HG02938 (cell line): ENCODE measurements at regions not wholly inside any gene's neighbourhood (a gene's known extent, or its start where the extent isn't known, plus 50 kb on each side); places are given as distances from the start of the nearest gene placed in this dataset.
A peak's percentile ranks its signal among the peaks of the same experiment; 100 is the strongest.
"Not testable (repeated sequence)": the region's sequence is repeated elsewhere in the genome, so short reads cannot be mapped to it uniquely, and the experiment has no call there.

Experiments used
- ATAC-seq: cut with Tn5 transposase; IDR thresholded peaks from one replicate; pipeline ENCODE4 v1.9.1; 2021; ENCODE audit warnings: mild to moderate bottlenecking, moderate library complexity; ENCODE audit not compliant: unreplicated experiment

DNA sequence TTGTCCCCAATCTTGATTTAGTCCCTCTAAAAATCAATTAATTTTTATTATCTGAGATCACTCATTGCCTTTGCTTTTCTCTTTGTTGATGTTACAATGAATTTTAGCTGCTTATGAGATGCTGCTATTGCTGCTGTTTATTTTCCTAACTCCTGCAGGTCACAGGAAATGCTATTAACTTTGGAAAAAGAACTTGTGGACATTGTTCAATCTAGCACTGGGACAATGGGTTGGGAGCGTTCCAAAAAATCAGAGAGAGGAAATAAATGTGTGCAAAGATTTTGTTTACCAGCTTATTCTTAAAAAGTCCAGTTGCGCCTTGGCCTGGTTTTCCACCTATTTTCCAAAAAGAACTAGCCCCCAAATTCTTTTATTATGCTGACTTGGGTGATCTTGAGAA, 268.3 kb downstream of the PTH2R start:
- ATAC-seq = no peak

DNA sequence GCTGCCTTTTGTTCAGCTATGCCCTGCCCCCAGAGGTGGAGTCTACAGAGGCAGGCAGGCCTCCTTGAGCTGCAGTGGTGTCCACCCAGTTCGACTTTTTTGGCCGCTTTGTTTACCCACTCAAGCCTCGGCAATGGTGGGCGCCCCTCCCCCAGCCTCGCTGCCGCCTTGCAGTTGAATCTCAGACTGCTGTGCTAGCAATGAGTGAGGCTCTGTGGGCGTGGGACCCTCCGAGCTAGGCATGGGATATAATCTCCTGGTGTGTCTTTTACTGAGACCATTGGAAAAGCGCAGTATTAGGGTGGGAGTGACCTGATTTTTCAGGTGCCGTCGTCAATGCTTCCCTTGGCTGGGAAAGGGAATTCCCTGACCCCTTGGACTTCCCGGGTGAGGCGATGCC, 279.3 kb downstream of the PTH2R start:
- ATAC-seq = not testable (repeated sequence)

DNA sequence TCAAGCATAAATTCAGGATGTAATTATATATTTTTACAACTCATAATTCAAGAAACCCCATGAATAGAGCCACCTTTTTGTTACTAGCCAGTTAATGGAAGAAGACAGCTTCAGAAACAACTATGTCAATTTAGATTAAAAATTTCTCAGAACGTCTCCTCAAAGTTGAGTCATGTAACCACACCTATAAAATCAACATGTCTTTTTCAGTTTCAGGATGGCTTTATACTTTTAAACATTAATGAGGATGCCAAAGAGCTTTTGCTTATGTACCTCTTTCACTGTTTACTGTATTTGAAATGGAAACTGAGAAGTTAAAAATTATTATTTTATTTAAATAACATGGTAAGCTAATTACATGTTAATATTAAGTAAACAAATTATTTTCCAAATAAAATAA, 280.1 kb downstream of the PTH2R start:
- ATAC-seq = peak; percentile 87

DNA sequence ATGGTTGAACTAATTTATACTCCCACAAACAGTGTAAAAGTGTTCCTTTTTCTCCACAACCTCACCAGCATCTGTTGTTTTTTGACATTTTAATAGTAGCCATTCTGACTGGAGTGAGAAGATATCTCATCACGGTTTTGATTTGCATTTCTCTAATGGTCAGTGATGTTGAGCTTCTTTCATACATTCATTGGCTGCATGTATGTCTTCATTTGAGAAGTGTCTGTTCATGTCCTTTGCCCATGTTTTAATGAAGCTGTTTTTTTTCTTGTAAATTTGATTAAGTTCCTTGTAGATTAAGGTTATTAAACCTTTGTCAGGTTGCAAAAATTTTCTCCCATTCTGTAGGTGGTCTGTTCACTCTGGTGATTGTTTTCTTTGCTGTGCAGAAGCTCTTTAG, 281.1 kb downstream of the PTH2R start:
- ATAC-seq = not testable (repeated sequence)

DNA sequence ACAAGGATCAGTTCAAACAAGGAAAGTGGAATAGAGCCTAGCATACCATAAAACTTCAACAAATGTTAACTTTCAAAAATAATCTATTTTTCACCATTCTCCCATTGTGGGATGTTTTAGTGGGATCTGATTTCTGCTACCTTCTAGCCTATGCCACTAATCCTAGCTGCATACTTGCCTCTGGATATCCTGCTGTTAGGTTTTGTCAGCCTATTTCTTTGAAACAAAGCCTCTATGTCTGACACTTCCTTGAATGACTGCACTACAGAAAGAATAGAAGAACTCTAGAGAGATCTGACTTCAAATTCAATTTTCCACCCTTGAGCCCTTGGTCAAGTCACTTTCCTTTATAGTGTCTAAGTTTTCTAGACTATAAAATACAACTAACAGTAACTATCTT, 291.5 kb downstream of the PTH2R start:
- no peak for ATAC-seq

DNA sequence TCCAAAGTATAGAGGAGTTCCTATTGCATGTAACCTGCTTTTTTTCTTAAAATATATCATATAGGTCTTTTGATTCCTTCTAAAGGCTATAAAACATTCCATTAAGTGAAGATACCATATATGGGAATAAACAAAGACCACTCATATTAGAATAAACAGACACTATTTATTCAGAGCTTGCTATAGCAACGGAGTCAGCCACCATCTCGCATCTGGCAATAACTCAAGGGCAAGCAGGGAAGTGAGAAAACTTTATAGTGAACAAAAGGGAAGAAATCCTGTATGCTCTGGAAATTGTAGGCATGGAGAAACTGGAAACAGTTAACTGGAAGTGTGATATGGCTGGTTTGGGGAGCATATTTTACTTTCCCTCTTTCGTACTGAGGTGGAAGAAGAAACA, 301.9 kb downstream of the PTH2R start:
- no peak for ATAC-seq

DNA sequence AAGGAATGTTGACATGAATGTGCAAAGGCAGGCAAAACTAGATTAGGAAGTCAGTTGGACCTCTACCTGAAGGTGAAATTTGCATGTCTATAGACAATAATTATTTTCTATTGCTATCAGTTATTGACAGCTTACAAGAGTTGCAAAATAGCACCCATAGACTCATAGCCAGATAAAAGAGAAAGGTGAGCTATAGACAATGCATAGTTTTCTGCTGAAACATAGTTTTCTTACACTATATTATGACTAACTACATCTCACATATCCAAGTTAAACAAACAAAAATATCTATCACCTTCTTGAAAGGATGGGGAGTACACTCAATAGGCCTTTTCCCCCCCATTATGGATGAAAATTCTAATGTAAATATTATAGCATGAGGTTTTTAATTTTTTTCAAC, 305.0 kb downstream of the PTH2R start:
- ATAC-seq = no peak

DNA sequence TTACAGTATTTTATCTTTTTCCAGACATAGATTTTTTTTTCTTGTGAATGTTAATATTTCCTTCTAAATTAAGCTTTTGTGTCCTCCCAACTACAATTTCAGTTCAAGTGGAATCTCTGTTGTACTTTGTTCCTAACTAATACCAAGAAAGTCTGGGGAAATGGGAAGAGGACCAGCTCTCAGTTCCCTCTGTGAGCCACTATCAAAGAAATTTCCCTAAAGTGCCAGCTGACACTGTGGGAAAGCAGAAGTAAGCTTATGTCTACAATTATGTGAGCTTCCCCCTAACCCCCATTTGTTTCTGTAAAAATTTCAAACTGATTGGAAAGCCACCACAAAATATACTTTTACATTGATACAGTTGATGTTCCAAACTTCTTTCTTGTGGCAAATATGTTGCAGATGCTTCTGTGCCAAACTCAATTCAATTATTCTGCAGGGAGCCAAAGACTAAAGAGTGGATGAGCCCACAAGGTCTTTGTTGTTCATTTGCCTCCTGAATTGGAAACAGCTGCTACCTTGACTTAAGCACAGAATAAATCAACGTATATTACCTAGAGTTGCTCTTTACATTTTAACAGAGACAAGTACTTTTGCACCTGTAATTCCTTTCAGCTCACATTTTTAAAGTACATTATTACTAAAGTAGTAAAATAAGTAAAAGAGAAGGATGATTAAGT, 306.6 kb downstream of the PTH2R start:
- ATAC-seq = no peak

DNA sequence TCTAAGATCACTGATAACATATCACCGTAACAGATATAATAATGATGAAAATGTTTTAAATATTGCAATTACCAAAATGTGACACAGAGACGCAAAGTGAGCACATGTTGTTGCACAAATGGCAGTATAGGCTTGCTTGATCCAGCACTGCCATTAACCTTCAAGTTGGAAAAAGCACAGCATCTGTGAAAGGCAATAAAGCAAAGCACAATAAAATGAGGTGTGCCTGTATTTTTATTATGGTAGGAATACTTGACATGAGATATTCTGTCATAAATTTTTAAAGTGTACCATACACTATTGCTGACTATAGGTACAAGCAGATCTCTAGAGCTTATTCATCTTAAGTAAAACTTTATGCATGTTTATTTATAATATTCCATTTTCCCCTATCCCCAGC, 312.2 kb downstream of the PTH2R start:
- no peak for ATAC-seq

DNA sequence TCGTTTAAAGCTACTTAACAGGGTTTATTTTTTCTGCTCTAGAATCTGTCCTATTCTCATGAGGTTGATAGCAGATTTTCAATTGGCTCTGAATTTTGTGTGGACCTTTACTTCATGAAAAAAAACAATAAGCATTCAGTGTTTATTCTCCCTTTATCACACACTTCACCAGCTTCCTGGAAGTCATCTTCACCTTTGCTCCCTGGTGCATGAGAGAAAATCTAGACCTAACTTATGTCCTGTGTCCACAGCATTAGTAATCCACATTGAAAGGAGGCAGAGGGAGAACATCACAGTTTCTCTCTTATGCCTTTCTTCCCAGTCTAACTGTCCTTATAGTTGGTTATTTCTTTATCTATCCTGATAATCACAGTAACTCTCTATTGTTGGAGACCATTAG, 316.1 kb downstream of the PTH2R start:
- ATAC-seq = no peak

DNA sequence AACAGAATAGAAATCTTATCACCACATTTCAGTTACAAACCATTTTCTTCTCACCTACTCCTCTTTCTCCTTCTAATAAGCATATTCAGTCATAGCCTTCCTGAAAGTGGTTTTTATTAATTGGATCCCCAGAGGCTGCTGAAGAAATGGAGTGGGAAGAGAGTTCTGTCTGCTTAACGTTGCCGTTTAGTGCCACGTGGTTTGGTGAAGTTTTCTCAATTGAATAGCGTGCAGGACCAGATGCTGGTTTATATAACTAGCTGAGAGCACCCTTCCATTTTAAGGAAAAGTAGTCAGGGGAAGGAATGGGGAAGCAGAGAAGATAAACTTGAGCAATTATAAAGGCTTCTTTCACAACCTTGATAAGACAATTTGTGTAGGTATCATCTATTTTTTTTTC, 318.7 kb downstream of the PTH2R start:
- ATAC-seq = no peak

DNA sequence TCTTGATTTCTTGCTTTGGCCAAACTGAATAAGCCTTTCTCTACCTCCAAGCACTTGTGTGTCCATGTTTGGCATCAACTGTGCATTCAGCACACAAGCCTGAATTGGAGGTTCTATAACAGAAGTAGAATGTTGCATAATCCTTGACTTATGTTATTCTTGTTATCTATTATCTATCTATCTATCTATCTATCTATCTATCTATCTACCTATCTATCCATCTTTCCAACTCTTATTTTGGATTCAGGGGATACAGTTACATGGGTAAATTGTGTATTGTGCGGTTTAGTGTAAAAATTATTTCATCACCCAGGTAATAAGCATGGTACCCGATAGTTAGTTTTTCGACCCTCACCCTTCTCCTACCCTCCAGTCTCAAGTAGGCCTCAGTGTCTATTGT, 319.6 kb downstream of the PTH2R start:
- no peak for ATAC-seq

DNA sequence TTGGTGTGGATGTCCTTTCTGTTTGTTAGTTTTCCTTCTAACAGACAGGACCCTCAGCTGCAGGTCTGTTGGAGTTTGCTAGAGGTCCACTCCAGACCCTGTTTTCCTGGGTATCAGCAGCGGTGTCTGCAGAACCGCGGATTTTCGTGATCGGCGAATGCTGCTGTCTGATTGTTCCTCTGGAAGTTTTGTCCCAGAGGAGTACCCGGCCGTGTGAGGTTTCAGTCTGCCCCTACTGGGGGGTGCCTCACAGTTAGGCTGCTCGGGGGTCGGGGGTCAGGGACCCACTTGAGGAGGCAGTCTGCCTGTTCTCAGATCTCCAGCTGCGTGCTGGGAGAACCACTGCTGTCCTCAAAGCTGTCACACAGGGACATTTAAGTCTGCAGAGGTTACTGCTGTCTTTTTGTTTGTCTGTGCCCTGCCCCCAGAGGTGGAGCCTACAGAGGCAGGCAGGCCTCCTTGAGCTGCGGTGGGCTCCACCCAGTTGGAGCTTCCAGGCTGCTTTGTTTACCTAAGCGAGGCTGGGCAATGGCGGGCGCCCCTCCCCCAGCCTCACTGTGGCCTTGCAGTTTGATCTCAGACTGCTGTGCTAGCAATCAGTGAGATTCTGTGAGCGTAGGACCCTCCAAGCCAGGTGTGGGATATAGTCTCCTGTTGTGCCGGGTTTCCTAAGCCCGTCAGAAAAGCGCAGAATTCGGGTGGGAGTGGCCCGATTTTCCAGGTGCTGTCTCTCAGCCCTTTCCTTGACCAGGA, 345.2 kb downstream of the PTH2R start:
- ATAC-seq = not testable (repeated sequence)

DNA sequence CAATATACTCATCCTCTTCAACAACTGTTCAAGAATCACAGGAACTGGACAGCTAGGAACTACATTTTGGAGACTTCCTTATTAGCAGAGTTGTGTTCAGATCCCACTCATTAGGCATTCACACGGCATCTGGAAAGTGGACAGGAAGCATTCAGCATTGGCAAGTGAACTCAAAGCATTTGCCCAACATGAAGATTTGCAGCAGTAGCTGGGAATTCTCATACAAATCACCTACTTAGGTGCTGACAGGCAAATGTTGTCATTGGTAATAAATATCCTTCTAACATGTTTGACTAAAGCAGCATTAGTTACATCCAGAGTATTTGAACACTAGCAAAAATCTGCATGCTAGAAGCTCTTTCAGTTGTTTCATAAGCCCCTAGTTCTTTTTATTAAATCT, 350.8 kb downstream of the PTH2R start:
- ATAC-seq = no peak

DNA sequence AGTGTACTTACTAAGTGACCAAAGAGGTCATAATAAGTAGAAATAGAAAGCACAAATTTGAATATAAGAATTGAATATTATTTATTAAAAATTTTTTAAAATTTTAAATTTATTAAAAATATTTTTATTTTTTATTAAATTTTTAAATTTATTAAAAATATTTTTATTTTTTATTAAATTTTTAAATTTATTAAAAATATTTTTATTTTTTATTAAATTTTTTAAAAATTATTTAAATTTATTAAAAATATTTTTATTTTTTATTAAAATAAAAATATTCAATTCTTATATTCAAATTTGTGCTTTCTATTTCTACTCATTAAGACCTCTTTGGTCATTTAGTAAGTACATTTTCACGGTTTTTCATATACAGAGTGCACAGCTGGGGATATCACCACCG, 366.5 kb downstream of the PTH2R start:
- not testable (repeated sequence) for ATAC-seq

DNA sequence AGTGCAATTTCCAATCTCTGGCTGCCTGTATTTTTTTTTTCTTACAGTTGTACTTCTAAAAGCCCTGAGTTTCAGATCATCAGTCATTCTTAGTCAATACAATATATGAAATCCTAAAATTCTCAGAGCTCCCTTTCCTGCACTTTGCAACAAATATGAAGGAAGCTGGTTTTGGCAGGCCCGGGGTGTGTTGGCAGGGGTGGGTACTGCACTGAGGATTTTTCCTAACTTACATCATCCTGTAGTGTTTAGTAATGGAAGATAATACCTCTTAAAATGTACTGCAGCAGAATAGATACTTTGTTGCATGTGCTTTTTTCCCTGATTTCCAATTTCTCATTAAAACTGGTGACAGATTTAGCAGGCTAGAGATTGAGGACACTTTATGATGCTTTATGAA, 374.6 kb downstream of the PTH2R start:
- ATAC-seq = no peak

DNA sequence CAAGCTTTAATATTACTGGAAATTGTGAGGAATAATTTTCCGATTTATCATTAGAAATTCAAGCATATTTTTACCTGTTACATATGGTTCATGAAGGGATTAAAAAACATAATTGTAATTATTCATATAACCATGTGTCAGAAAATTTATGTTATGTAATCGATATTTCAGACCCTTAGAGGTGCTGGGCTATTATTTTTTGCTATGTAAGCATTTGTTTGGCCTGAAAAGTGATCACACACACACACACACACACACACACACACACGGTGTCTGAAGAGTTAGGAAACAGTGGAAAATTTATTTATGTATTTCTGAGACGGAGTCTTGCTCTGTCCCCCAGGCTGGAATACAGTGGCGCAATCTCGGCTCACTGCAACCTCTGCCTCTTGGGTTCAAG, 375.5 kb downstream of the PTH2R start:
- no peak for ATAC-seq

DNA sequence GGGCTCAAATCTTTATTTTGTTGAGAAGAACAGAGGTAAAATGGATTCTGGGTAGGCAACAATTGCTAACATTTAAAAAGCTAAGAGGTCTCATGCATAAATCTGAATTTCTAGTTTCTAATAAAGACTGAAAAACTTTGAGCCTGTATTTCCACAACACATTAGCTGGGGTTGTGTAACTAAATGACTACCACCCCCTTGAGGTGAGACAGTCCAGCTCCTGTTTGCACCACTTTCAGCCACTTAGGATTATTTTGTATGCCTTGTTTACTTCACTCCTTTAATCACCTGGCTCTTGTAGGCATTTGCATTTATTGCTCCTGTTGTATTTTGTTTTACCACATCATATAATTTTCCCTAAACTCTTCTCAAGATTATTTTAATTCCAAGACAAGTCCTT, 376.6 kb downstream of the PTH2R start:
- ATAC-seq = no peak

DNA sequence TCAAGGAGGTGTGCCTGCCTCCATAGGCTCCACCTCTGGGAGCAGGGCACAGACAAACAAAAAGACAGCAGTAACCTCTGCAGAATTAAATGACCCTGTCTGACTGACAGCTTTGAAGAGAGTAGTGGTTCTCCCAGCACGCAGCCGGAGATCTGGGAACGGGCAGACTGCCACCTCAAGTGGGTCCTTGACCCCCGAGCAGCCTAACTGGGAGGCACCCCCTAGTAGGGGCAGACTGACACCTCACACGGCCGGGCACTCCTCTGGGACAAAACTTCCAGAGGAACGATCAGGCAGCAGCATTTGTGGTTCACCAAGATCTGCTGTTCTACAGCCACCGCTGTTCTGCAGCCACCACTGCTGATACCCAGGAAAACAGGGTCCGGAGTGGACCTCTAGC, 378.2 kb downstream of the PTH2R start:
- not testable (repeated sequence) for ATAC-seq

DNA sequence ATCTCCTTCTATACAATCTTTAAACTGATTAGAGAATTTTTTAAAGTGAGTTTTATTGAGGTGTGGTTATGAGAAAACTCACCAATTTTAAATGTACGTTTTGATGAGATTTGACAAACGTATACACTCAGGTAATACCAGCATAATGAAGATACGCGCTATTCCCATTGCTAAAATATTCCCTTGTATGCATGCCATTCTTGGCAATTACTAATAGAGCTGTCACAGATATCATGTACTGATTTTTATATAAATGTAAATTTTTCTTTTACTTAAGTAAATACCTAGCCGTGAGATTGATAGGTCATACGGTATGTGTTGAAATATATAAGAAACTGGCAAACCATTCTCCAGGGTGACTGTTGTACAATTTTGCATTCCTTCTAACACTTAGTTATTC, 384.7 kb downstream of the PTH2R start:
- no peak for ATAC-seq

DNA sequence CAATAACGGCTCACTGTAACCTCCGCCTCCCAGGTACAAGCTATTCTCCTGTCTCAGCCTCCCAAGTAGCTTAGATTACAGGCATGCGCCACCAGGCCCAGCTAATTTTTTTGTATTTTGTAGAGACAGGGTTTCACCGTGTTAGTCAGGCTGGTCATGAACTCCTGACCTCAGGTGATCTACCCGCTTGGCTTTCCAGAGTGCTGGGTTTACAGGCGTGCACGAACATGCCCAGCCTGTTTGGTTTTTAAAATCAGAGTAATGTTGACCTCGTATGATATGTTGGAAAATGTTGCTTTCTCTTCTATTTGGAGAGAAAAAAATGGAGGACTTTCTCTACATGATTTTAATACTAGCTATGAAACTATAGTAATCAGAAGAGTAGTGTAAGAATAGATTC, 386.2 kb downstream of the PTH2R start:
- ATAC-seq = no peak

DNA sequence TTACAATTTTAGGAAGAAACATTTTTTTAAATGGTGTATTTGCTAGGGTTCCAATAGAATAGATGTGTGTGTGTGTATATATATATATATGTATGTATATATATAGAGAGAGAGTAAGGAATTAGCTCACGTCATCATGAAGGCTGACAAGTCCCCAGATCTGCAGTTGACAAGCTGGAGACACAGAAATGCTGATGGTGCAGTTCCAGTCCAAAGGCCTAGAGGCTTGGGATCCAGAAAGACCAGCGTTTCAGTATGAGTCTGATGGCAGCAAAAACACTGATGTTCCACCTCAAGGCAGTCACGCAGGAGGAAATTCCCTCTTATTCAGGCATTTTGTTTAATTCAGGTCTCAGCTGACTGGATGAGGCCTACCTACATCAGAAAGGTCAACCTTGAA, 386.8 kb downstream of the PTH2R start:
- no peak for ATAC-seq
